ENCODE measurements at regions not wholly inside any gene's neighbourhood (a gene's known extent, or its start where the extent isn't known, plus 50 kb on each side); places are given as distances from the start of the nearest gene placed in this dataset.

DNA sequence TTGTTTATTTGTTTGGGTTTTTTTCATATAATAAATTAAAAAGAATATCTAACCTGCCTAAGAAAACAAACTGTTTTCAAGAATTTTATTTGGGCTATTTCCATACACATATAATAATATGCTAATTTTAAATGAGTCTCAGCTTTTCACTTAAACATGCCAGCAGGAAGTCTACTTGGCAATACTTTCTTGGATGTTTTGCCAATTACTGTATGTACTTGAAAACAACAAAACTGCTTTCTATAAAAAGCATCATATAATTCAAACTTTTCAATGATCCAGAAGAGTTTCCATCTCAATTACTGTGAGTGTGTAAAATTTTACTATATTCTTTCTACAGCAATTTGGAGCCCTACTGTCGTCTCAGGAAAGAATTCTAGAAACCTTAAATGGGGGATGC lies 961.2 kb downstream of the PCDH17 start:
- ATAC-seq = no peak
- TF ChIP-seq, protein P1, sequence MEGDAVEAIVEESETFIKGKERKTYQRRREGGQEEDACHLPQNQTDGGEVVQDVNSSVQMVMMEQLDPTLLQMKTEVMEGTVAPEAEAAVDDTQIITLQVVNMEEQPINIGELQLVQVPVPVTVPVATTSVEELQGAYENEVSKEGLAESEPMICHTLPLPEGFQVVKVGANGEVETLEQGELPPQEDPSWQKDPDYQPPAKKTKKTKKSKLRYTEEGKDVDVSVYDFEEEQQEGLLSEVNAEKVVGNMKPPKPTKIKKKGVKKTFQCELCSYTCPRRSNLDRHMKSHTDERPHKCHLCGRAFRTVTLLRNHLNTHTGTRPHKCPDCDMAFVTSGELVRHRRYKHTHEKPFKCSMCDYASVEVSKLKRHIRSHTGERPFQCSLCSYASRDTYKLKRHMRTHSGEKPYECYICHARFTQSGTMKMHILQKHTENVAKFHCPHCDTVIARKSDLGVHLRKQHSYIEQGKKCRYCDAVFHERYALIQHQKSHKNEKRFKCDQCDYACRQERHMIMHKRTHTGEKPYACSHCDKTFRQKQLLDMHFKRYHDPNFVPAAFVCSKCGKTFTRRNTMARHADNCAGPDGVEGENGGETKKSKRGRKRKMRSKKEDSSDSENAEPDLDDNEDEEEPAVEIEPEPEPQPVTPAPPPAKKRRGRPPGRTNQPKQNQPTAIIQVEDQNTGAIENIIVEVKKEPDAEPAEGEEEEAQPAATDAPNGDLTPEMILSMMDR (IDR thresholded peaks at IDR 0.05) = no peak
- no peak for DNase-seq
- intact Hi-C loops (cut with DNase I) = no loop called here
- H3K36me3 ChIP-seq = no peaks in the 10 kb centered on the region
- H3K4me1 ChIP-seq = no peaks in the 10 kb centered on the region
- no peak overlapping the region for H3K27ac ChIP-seq
- H3K9me3 ChIP-seq = no peaks in the 10 kb centered on the region
- no peaks in the 10 kb centered on the region for H3K27me3 ChIP-seq (ENCODE audit: low read depth)
- H3K4me3 ChIP-seq = no peak overlapping the region

DNA sequence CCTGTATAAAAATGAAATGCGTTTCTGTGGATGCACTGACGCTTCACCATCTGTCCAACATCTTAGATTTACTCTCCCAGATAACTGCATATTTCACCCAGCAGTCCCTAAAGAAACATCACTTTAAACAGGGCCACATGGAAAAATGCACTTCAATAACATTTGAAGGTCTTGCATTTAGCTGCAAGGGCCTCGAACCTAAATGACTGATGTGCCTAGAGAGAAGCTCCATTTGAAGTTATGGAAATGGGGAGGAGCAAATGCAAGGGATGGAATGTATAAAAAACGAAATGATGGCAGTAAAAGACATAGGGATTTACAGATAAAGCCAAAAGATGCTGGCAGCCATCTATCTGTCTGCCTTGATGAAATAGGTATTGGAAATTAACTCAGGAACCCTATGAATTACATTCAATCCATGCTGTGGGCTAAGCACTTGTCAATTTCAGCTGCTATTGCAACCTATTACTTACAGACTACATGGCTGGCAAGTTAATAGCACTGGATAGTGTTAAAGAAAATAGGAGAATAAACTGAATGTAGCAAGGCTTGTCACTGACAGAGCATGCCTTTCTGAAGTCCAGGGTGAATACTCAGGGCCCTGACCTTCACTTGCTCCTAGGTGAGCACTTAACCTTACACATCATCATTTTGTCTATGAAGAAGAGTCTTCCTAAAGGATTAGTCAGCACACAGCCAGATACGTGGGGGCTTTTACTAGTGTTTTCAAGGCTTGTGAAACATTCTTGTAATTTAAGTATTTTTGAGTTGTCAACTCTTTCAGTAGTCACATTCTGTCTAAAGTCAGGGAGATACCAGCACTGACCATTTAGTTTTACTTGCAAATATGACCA lies 963.4 kb downstream of the PCDH17 start:
- TF ChIP-seq, protein P1 (IDR thresholded peaks at IDR 0.05) = no peak
- H3K27me3 ChIP-seq (ENCODE audit: low read depth) = no peaks in the 10 kb centered on the region
- ATAC-seq (no peak), DNase-seq (no peak)
- no peak overlapping the region for H3K4me3 ChIP-seq
- intact Hi-C loops (cut with DNase I) = no loop called here
- no peak overlapping the region for H3K27ac ChIP-seq
- no peaks in the 10 kb centered on the region for H3K36me3 ChIP-seq
- no peaks in the 10 kb centered on the region for H3K4me1 ChIP-seq
- H3K9me3 ChIP-seq = no peaks in the 10 kb centered on the region

DNA sequence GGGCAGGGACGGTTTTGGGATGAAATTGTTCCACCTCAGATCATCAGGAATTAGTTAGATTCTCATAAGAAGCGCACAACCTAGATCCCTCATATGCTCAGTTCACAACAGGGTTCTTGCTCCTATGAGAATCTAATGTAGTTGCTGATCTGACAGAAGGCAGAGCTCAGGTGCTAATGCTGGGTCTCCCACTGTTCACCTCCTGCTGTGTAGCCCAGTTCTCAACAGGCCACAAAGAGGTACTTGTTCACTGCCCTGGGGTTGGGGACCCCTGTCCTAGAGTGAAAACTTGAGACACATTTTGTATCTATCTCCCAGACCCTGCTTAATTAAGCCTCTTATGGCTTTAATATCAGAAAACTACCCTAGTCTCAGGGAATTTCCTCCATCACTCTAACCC lies 966.0 kb downstream of the PCDH17 start:
- Histone ChIP-seq H3K36me3 (no peaks in the 10 kb centered on the region), H3K4me1 (no peaks in the 10 kb centered on the region), H3K27ac (no peak overlapping the region), H3K4me3 (no peak overlapping the region), H3K9me3 (no peaks in the 10 kb centered on the region), H3K27me3 (ENCODE audit: low read depth) (no peaks in the 10 kb centered on the region)
- intact Hi-C loops (cut with DNase I) = no loop called here
- ATAC-seq (no peak), DNase-seq (no peak)
- TF ChIP-seq, protein P1 (IDR thresholded peaks at IDR 0.05) = no peak

DNA sequence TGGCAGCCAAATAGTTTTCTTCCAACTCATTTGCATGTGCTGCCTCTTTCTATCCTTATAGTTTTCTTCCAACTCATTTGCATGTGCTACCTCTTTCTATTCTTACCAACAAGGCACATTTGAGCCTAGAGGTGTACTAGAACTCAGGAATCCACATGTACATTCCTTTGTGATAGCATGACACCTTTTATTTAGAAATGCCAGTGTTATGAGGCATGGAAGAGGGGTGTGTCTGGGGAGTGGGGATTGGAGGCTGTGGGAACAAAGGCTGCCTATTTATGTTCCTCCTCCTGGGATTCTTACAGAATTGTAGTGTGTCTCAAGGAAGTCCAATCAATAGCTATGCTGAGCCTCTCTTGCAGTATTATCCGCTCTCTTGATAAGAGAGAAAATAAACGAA lies 966.7 kb downstream of the PCDH17 start:
- H3K27me3 ChIP-seq (ENCODE audit: low read depth) = no peaks in the 10 kb centered on the region
- H3K36me3 ChIP-seq = no peaks in the 10 kb centered on the region
- ATAC-seq (no peak), DNase-seq (no peak)
- intact Hi-C loops (cut with DNase I) = no loop called here
- H3K9me3 ChIP-seq = no peaks in the 10 kb centered on the region
- H3K4me3 ChIP-seq = no peak overlapping the region
- H3K4me1 ChIP-seq = no peaks in the 10 kb centered on the region
- TF ChIP-seq, protein P1 (IDR thresholded peaks at IDR 0.05) = no peak
- no peak overlapping the region for H3K27ac ChIP-seq

DNA sequence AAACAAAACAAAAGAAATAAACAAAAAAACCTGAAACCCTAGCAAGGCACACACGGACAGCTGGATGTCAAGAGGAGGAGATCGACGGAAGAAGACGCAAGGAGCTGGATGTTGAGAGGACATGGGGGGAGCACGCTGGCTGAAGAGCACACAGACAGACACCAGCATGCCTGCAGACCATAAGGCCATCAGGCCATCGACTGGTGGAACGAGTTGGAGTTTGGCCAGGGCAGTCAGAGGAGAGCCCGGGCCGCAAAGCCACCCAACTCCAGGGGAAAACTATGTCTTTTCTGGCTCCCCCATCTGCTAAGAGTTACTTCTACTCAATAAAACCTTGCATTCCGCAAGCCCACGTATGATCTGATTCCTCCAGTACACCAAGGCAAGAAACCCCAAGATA lies 979.6 kb downstream of the PCDH17 start:
- intact Hi-C loops (cut with DNase I) = no loop called here
- no peak overlapping the region for H3K4me3 ChIP-seq
- TF ChIP-seq, protein P1 (IDR thresholded peaks at IDR 0.05) = no peak
- H3K36me3 ChIP-seq = no peaks in the 10 kb centered on the region
- no peaks in the 10 kb centered on the region for H3K27me3 ChIP-seq (ENCODE audit: low read depth)
- DNase-seq (no peak), ATAC-seq (no peak)
- no peaks in the 10 kb centered on the region for H3K9me3 ChIP-seq
- H3K27ac ChIP-seq = no peak overlapping the region
- no peaks in the 10 kb centered on the region for H3K4me1 ChIP-seq
